GM12878 (cell line): ENCODE measurements at regions not wholly inside any gene's neighbourhood (a gene's known extent, or its start where the extent isn't known, plus 50 kb on each side); places are given as distances from the start of the nearest gene placed in this dataset.

Experiments used
- ATAC-seq: fragments of 200-7000 bp; cut with Tn5 transposase; 3 replicates; pipeline ENCODE4 v1.9.1; 2020; ENCODE audit warnings: mild to moderate bottlenecking, moderate library complexity
- BruUV-seq: library from RNA; stranded (reverse); fragments of 400-500 nt; replicated peaks from 2 replicates; lab custom pipeline; 2021; lab: Mats Ljungman, UMichigan
- CTCF ChIA-PET: fragments of 300-600 bp; sonication (Branson Sonifier 250); formaldehyde crosslinking; extraction: SDS; loops from one replicate; lab custom pipeline; 2021; ENCODE audit warnings: inconsistent platforms; lab: Yijun Ruan, JAX
- POLR2A ChIA-PET: fragments of 350-600 bp; formaldehyde crosslinking; extraction: SDS; loops from one replicate; lab custom pipeline; 2021; ENCODE audit warnings: inconsistent platforms; lab: Charles Lee
- RAD21 ChIA-PET: fragments of 300-600 bp; sonication (Branson Sonifier 250); formaldehyde crosslinking; loops from one replicate; lab custom pipeline; 2023; ENCODE audit warnings: antibody characterized with exemption; ENCODE audit not compliant: unreplicated experiment; lab: Charles Lee
- SMC1A ChIA-PET: fragments of 300-600 bp; sonication (Branson Sonifier 250); formaldehyde crosslinking; loops from one replicate; lab custom pipeline; 2023; ENCODE audit not compliant: unreplicated experiment, uncharacterized antibody; lab: Charles Lee
- DNase-seq: peaks from one replicate; pipeline ENCODE4 v3.0.0-alpha.2; 2011; ENCODE audit warnings: low read depth, low spot score
- FAIRE-seq: peaks from 3 replicates; lab custom pipeline; 2011; peaks lifted over from hg19 to GRCh38; lab: Jason Lieb, UNC
- H2AFZ ChIP-seq: 2 replicates; pipeline ENCODE4 v1.6.0; 2011; ENCODE audit warnings: low read depth, low read length, control low read depth; ENCODE audit not compliant: control insufficient read depth
- H3K27ac ChIP-seq: 2 replicates; pipeline ENCODE4 v1.5.1; 2011; ENCODE audit warnings: control low read depth; ENCODE audit not compliant: control insufficient read depth, insufficient read depth
- H3K27me3 ChIP-seq, 2 experiments: replicated peaks in 1 of 2; 2 replicates each; pipeline versions ENCODE4 v1.6.0 to v1.6.1; 2011; ENCODE audit warnings: low read length in 1 of 2; ENCODE audit not compliant: control insufficient read depth in 2 of 2, insufficient read depth in 2 of 2
- H3K36me3 ChIP-seq, 2 experiments: 2 replicates each; pipeline ENCODE4 v1.5.1; 2011; ENCODE audit warnings: low read length in 1 of 2; ENCODE audit not compliant: control insufficient read depth in 2 of 2, insufficient read depth in 2 of 2
- H3K4me1 ChIP-seq: 2 replicates; pipeline ENCODE4 v1.6.1; 2011; ENCODE audit warnings: mild to moderate bottlenecking, low read length, moderate library complexity, mixed read lengths; ENCODE audit not compliant: control insufficient read depth, insufficient read depth
- H3K4me2 ChIP-seq: 2 replicates; pipeline ENCODE4 v1.6.0; 2011; ENCODE audit warnings: control low read depth; ENCODE audit not compliant: control insufficient read depth, insufficient read depth
- H3K4me3 ChIP-seq: fragments of 200-600 bp; sonication (generic); 2 replicates; pipeline ENCODE4 v1.5.1; 2016
- H3K79me2 ChIP-seq: 2 replicates; pipeline ENCODE4 v1.6.0; 2011; ENCODE audit warnings: low read length; ENCODE audit not compliant: control insufficient read depth, insufficient read depth
- H3K9ac ChIP-seq: 2 replicates; pipeline ENCODE4 v1.8.0; 2011; ENCODE audit warnings: low read length, control low read depth, mixed read lengths; ENCODE audit not compliant: control insufficient read depth, insufficient read depth
- H3K9me3 ChIP-seq: replicated peaks from 3 replicates; pipeline ENCODE4 v1.5.1; 2011; ENCODE audit warnings: mild to moderate bottlenecking, low read length; ENCODE audit not compliant: control insufficient read depth, insufficient read depth
- H4K20me1 ChIP-seq: 2 replicates; pipeline ENCODE4 v1.6.0; 2011; ENCODE audit not compliant: control insufficient read depth, insufficient read depth
- CBX3 ChIP-seq: fragments of 200-600 bp; sonication (generic); IDR thresholded peaks from 2 replicates; pipeline ENCODE4 v1.6.1; 2016; ENCODE audit warnings: low read depth, borderline replicate concordance
- CBX5 ChIP-seq: sonication (generic); IDR thresholded peaks from 2 replicates; pipeline ENCODE4 v1.6.1; 2016; ENCODE audit warnings: low read depth, moderate library complexity, mild to moderate bottlenecking, inconsistent platforms
- E2F4 ChIP-seq: IDR thresholded peaks from 2 replicates; pipeline ENCODE4 v1.6.1; 2012; ENCODE audit warnings: low read depth, low read length, improper control_type of control experiment
- EED ChIP-seq: sonication (generic); IDR thresholded peaks from 2 replicates; pipeline ENCODE4 v1.6.1; 2016; ENCODE audit warnings: antibody characterized with exemption, low read depth
- EGR1 ChIP-seq, 2 experiments: IDR thresholded peaks; 1 replicate in 1 of 2; 2 replicates in 1 of 2; pipeline ENCODE4 v1.6.1; 2011 to 2012; ENCODE audit warnings: low read depth in 2 of 2, low read length in 2 of 2, borderline replicate concordance in 1 of 2, mild to moderate bottlenecking in 1 of 2, moderate library complexity in 1 of 2
- ESRRA ChIP-seq: IDR thresholded peaks from 2 replicates; pipeline ENCODE4 v1.6.1; 2012; ENCODE audit warnings: mild to moderate bottlenecking, low read length, improper control_type of control experiment
- ETV6 ChIP-seq, 2 experiments: fragments of 450-650 bp in 1 of 2; IDR thresholded peaks in 1 of 2; conservative IDR thresholded peaks in 1 of 2; 2 replicates each; pipeline ENCODE4 v1.6.1; 2014; ENCODE audit warnings: antibody characterized with exemption in 1 of 2, borderline replicate concordance in 1 of 2, low read depth in 1 of 2, mild to moderate bottlenecking in 1 of 2, moderate library complexity in 1 of 2
- FOS ChIP-seq: IDR thresholded peaks from 3 replicates; pipeline ENCODE4 v1.6.1; 2011; ENCODE audit warnings: borderline replicate concordance; ENCODE audit not compliant: insufficient read length; ENCODE audit errors: extremely low read depth
- JUNB ChIP-seq: IDR thresholded peaks from 2 replicates; pipeline ENCODE4 v1.6.1; 2016; ENCODE audit warnings: antibody characterized with exemption, mild to moderate bottlenecking
- MAX ChIP-seq: IDR thresholded peaks from 2 replicates; pipeline ENCODE4 v1.6.1; 2012; ENCODE audit warnings: low read depth, low read length, improper control_type of control experiment
- NRF1 ChIP-seq: conservative IDR thresholded peaks from 2 replicates; pipeline ENCODE4 v1.6.1; 2011; ENCODE audit warnings: mild to moderate bottlenecking, low read depth, low read length, improper control_type of control experiment
- PAX5 ChIP-seq: IDR thresholded peaks from 2 replicates; pipeline ENCODE4 v1.6.1; 2011; ENCODE audit warnings: low read depth, low read length, borderline replicate concordance
- RELB ChIP-seq: fragments of 450-650 bp; IDR thresholded peaks from 2 replicates; pipeline ENCODE4 v1.6.1; 2017; ENCODE audit warnings: low read depth, mild to moderate bottlenecking, moderate library complexity
- SP1 ChIP-seq: IDR thresholded peaks from one replicate; pipeline ENCODE4 v1.6.1; 2011; ENCODE audit warnings: low read depth, low read length
- SUZ12 ChIP-seq: fragments of 200-600 bp; sonication (generic); IDR thresholded peaks from one replicate; pipeline ENCODE4 v1.6.1; 2018; ENCODE audit warnings: antibody characterized with exemption, mild to moderate bottlenecking; ENCODE audit not compliant: unreplicated experiment
- TCF3 ChIP-seq: IDR thresholded peaks from 2 replicates; pipeline ENCODE4 v1.6.1; 2012; ENCODE audit warnings: low read depth, mild to moderate bottlenecking, low read length, borderline replicate concordance; ENCODE audit not compliant: insufficient read depth
- ZNF24 ChIP-seq: fragments of 450-650 bp; IDR thresholded peaks from 2 replicates; pipeline ENCODE4 v1.6.1; 2017; ENCODE audit warnings: antibody characterized with exemption, mild to moderate bottlenecking
- WGBS: methylation state at CpG from one replicate; pipeline ENCODE4 v1.1.6; 2016; ENCODE audit warnings: low lambda C conversion rate; ENCODE audit not compliant: insufficient replicate concordance, insufficient coverage; ENCODE audit errors: missing lambda C conversion rate; 5-methylcytosine and 5-hydroxymethylcytosine counted together
- in situ Hi-C: fragments of 300-500 bp; cut with MboI; formaldehyde crosslinking; loops from 9 replicates; pipeline ENCODE4 v1.14.3; 2018; ENCODE audit warnings: mixed read lengths
- intact Hi-C: fragments of 100-400 bp; cut with micrococcal nuclease; formaldehyde crosslinking; loops from one replicate; pipeline ENCODE4 v1.14.2; 2022; ENCODE audit not compliant: unreplicated experiment

- no peak overlapping the region for H3K4me2 ChIP-seq
- intact Hi-C loops (no loop called here), in situ Hi-C loops (no loop called here)
- WGBS = 40% methylated on average over 4 of the region's 4 CpGs
- no peak overlapping the region for H3K4me3 ChIP-seq
- H3K9me3 ChIP-seq = no peaks in the 10 kb centered on the region
- SMC1A ChIA-PET = no interaction called here
- CTCF ChIA-PET = no interaction called here
- no peak overlapping the region for H3K9ac ChIP-seq
- no TSS peak for BruUV-seq
- no peaks in the 10 kb centered on the region for H3K27me3 ChIP-seq
- no peak for FAIRE-seq
- no peaks in the 10 kb centered on the region for H4K20me1 ChIP-seq
- RAD21 ChIA-PET = no interaction called here
- H3K79me2 ChIP-seq = no peaks in the 10 kb centered on the region
- no peaks in the 10 kb centered on the region for H3K36me3 ChIP-seq
- DNase-seq = no peak
- no peaks in the 10 kb centered on the region for H3K4me1 ChIP-seq
- no peak for ATAC-seq
- H2AFZ ChIP-seq = no peak overlapping the region
- no peak overlapping the region for H3K27ac ChIP-seq
- TF ChIP-seq SP1 = no peak
- TF ChIP-seq TCF3 = no peak
- TF ChIP-seq FOS = no peak
- no peak for TF ChIP-seq JUNB
- TF ChIP-seq EED = no peak
- TF ChIP-seq CBX5 = no peak
- TF ChIP-seq ESRRA = no peak
- no peak for TF ChIP-seq RELB
- no peak for TF ChIP-seq EGR1 (IDR thresholded peaks at IDR 0.05; ENCODE audit: borderline replicate concordance in 1 of 2, low read depth in 2 of 2, low read length in 2 of 2)
- TF ChIP-seq MAX = no peak
- no peak for TF ChIP-seq E2F4
- TF ChIP-seq SUZ12 = no peak
- no peak for TF ChIP-seq ETV6 (conservative IDR thresholded peaks at IDR 0.05 in 1 of 2, IDR thresholded peaks at IDR 0.05 in 1 of 2; ENCODE audit: borderline replicate concordance in 1 of 2, low read depth in 1 of 2)
- no peak for TF ChIP-seq PAX5
- no peak for TF ChIP-seq NRF1
- TF ChIP-seq CBX3 = no peak
- TF ChIP-seq ZNF24 = no peak
- POLR2A ChIA-PET = no interaction called here
These were observed 636.9 kb downstream of the QKI start for GRCh38 chr6:164051427-164051826.
